Fibroblast of mammary gland (primary cell): ENCODE measurements at regions not wholly inside any gene's neighbourhood (a gene's known extent, or its start where the extent isn't known, plus 50 kb on each side); places are given as distances from the start of the nearest gene placed in this dataset.
"Not testable (repeated sequence)": the region's sequence is repeated elsewhere in the genome, so short reads cannot be mapped to it uniquely, and the experiment has no call there.

Source experiments
- DNase-seq: peaks from one replicate; pipeline ENCODE4 v3.0.0-alpha.2; 2010; ENCODE audit warnings: low read depth
- H3K4me3 ChIP-seq: 2 replicates; pipeline ENCODE4 v1.5.1; 2011; ENCODE audit warnings: low read depth, mild to moderate bottlenecking, low read length, moderate library complexity; ENCODE audit not compliant: control insufficient read depth
- CTCF ChIP-seq: conservative IDR thresholded peaks from 2 replicates; pipeline ENCODE4 v1.5.1; 2011; ENCODE audit warnings: low read depth, low read length, inconsistent platforms; ENCODE audit not compliant: control insufficient read depth, insufficient read depth

DNA sequence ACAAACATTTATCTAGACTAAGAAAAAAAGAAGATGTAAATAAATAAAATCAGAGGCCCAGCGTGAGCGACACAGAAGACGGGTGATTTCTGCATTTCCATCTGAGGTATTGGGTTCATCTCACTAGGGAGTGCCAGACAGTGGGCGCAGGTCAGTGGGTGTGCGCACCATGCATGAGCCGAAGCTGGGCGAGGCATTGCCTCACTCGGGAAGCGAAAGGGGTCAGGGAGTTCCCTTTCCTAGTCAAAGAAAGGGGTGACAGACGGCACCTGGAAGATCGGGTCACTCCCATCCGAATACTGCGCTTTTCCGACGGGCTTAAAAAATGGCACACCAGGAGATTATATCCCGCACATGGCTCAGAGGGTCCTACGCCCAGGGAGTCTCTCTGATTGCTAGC, 79.5 kb upstream of the ABCD2 start:
- not testable (repeated sequence) for H3K4me3 ChIP-seq, DNase-seq

DNA sequence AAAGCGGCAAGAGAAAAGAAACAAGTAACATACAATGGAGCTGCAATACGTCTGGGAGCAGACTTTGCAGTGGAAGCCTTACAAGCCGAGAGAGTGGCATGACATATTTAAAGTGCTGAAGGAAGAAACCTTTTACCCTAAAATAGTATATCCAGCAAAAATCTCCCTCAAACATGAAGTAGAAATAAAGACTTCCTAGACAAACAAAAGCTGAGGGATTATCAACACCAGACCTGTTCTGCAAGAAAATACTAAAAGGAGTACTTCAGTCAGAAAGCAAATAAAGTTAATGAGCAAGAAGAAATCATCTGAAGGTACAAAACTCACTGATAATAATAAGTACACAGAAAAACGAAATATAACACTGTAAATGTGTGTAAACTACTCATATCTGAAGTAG, 77.5 kb upstream of the ABCD2 start:
- no peak for DNase-seq
- TF ChIP-seq CTCF, result no peak
- H3K4me3 ChIP-seq, result no peak overlapping the region

DNA sequence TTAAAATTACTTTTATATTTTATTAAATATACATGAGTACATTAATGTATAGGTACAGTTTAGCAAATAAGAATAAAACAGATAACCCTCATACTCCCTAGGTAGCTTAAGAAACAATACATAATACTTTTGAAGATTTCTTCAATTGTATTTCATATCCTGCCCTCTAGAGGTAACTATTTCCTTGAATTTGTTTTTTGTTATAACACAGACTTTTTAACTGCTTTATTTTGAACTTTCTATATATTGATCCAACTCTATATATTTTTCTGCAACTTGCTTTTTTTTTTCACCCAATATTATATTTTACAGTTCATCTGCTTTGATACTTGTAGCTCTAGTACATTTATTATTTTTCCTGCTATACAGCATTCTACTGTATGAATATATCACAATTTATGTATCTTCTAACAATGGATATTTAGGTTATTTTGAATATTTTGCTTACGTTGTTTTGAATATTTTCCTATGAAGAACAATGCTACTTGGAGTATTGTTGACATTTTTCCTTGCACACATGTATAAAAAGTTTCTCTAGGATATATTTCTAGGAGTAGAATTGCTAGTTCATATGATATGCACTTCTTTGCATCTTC, 72.8 kb upstream of the ABCD2 start:
- DNase-seq, result peak; percentile 31
- TF ChIP-seq CTCF, result peak; percentile 31
- no peak overlapping the region for H3K4me3 ChIP-seq

GRCh38 chr12:39685854-39686657, 66.5 kb upstream of the ABCD2 start:
- no peak for DNase-seq
- no peak for TF ChIP-seq CTCF
- H3K4me3 ChIP-seq, result no peak overlapping the region

DNA sequence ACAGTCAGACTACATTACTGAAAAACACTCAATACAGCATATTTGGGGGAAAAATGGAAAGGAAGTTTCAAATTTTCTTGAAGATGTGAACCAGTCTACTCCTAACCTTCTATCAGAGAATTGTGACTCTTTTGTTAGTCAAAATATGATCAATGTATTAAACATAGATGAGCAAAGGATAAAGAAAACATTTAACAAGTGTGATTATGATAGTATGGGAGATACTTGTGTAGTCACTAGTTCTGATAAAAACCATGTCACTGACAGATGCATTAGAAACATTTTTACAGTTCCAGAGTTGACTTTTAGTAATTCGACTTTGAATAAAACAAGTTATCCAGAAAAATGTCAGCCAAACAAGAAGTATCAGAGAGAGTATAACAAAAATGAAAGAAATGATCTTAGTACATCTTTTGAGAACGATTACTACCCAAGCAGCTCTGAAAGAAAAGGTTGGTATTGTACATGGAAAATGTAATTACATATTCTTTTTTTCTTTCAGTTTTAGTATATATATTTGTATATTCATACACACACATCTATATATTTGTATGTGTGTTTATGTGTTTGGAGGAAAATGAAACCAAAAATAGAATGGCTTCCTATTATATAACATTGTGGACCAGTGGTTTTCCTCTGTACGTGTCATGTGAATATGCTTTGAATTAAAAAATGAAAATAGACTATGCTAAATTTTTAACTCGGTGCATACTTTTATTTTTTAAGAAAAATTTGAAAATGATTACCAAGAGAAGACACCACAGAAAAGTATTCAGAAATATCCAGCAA, 63.3 kb upstream of the ABCD2 start:
- H3K4me3 ChIP-seq, result no peak overlapping the region
- no peak for DNase-seq
- TF ChIP-seq CTCF, result no peak

DNA sequence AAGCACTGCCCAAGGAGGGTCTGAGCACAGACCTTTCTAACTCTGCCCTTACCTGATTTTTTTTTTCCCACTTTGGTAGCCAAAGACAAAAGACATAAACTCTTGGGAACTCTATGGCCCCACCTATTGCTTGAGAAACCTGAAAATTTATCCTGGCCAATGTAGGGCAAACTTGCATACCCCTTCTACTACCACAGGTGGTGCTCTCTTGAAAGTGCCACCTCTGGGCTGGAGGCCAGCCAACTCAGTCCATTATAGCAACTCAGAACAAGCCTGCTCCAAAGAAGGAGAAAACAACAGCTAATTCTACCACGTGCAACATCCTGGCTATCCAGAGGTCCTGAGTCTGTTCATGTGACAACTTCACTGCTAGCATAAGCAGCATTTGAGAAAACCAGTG, 55.7 kb upstream of the ABCD2 start:
- TF ChIP-seq CTCF, result no peak
- no peak overlapping the region for H3K4me3 ChIP-seq
- no peak for DNase-seq

DNA sequence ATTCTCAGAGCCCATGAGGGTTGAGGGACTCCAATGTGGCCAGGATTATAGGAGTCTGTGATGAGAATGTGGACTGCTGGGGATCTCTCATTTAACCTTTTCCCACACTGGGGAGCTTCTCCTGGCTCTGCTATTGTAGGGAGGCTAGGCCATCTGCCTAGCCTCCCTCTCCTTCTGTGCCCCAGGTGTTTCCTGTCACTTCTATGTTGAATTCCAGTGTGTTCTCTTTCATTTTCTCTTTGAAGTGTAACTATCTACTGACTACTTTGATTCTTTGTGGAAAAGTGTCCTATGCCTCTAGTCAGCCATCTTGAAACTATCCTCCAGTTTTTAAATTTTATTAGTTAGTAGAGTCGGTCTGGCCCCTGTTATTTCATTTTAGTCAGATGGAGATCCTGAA, 53.4 kb upstream of the ABCD2 start:
- no peak overlapping the region for H3K4me3 ChIP-seq
- no peak for DNase-seq
- no peak for TF ChIP-seq CTCF
